GM18499 (cell line): ENCODE measurements at regions not wholly inside any gene's neighbourhood (a gene's known extent, or its start where the extent isn't known, plus 50 kb on each side); places are given as distances from the start of the nearest gene placed in this dataset.
"Not testable (repeated sequence)": the region's sequence is repeated elsewhere in the genome, so short reads cannot be mapped to it uniquely, and the experiment has no call there.

Source experiments
- ATAC-seq: cut with Tn5 transposase; IDR thresholded peaks from one replicate; pipeline ENCODE4 v1.9.1; 2021; ENCODE audit warnings: moderate number of reproducible peaks; ENCODE audit not compliant: insufficient read depth, unreplicated experiment

GRCh38 chr6:60679175-60679574, 1606.8 kb downstream of the KHDRBS2 start:
- ATAC-seq: no peak

GRCh38 chr6:60671369-60671768, 1614.7 kb downstream of the KHDRBS2 start:
- ATAC-seq: no peak

GRCh38 chr6:60670036-60670435, 1616.0 kb downstream of the KHDRBS2 start:
- ATAC-seq: no peak

GRCh38 chr6:60668428-60668827, 1617.6 kb downstream of the KHDRBS2 start:
- ATAC-seq: no peak

GRCh38 chr6:60663199-60663598, 1622.8 kb downstream of the KHDRBS2 start:
- ATAC-seq: not testable (repeated sequence)

GRCh38 chr6:60643870-60644269, 1642.2 kb downstream of the KHDRBS2 start:
- ATAC-seq: no peak

- ATAC-seq: not testable (repeated sequence)
These were observed 1646.8 kb downstream of the KHDRBS2 start for GRCh38 chr6:60639185-60639584.
